ENCODE measurements at regions not wholly inside any gene's neighbourhood (a gene's known extent, or its start where the extent isn't known, plus 50 kb on each side); places are given as distances from the start of the nearest gene placed in this dataset.

GRCh38 chr15:31264559-31265089 lies 62.0 kb upstream of the KLF13 start:
- DNase-seq = no peak

- no peak for DNase-seq
These were observed 61.4 kb upstream of the KLF13 start for GRCh38 chr15:31265090-31265870.

GRCh38 chr15:31265871-31266711 lies 60.5 kb upstream of the KLF13 start:
- no peak for DNase-seq

- DNase-seq = no peak
These were observed 59.9 kb upstream of the KLF13 start for GRCh38 chr15:31266712-31267111.

- DNase-seq = no peak
These were observed 59.2 kb upstream of the KLF13 start for GRCh38 chr15:31267161-31268107.

GRCh38 chr15:31268108-31268501 lies 58.5 kb upstream of the KLF13 start:
- no peak for DNase-seq

GRCh38 chr15:31268911-31269784 lies 57.5 kb upstream of the KLF13 start:
- no peak for DNase-seq

- DNase-seq = no peak
These were observed 56.6 kb upstream of the KLF13 start for GRCh38 chr15:31269816-31270575.

GRCh38 chr15:31270767-31271166 lies 55.9 kb upstream of the KLF13 start:
- no peak for DNase-seq

GRCh38 chr15:31271224-31271635 lies 55.4 kb upstream of the KLF13 start:
- DNase-seq = no peak

- no peak for DNase-seq
These were observed 54.7 kb upstream of the KLF13 start for GRCh38 chr15:31271711-31272557.

- DNase-seq = no peak
These were observed 53.9 kb upstream of the KLF13 start for GRCh38 chr15:31272558-31273257.

- no peak for DNase-seq
These were observed 53.2 kb upstream of the KLF13 start for GRCh38 chr15:31273258-31273941.

- DNase-seq = no peak
These were observed 51.9 kb upstream of the KLF13 start for GRCh38 chr15:31274496-31275330.

- DNase-seq = no peak
These were observed 51.0 kb upstream of the KLF13 start for GRCh38 chr15:31275331-31276262.

All from hindlimb muscle (tissue), 1 donor.